Muscle of leg (tissue), 3 donors: ENCODE measurements at regions not wholly inside any gene's neighbourhood (a gene's known extent, or its start where the extent isn't known, plus 50 kb on each side); places are given as distances from the start of the nearest gene placed in this dataset.
A peak's percentile ranks its signal among the peaks of the same experiment; 100 is the strongest.

ENCODE experiments used
- DNase-seq: peaks from one replicate; pipeline ENCODE4 v3.0.0; 2013
- H3K27ac ChIP-seq: one replicate; pipeline ENCODE4 v1.5.1; 2013; ENCODE audit warnings: mild to moderate bottlenecking, low read length, control low read depth
- H3K27me3 ChIP-seq: one replicate; pipeline ENCODE4 v1.6.1; 2013; ENCODE audit warnings: low read length; ENCODE audit not compliant: control insufficient read depth, insufficient read depth
- H3K36me3 ChIP-seq: one replicate; pipeline ENCODE4 v1.6.1; 2013; ENCODE audit warnings: low read length; ENCODE audit not compliant: control insufficient read depth, insufficient read depth
- H3K4me1 ChIP-seq: one replicate; pipeline ENCODE4 v1.6.1; 2013; ENCODE audit warnings: low read length; ENCODE audit not compliant: control insufficient read depth, insufficient read depth
- H3K4me3 ChIP-seq: one replicate; pipeline ENCODE4 v1.5.1; 2013; ENCODE audit warnings: low read length, control low read depth
- H3K9me3 ChIP-seq: replicated peaks from 2 replicates; pipeline ENCODE4 v1.6.1; 2013; ENCODE audit warnings: low read depth, low read length; ENCODE audit not compliant: control insufficient read depth
- WGBS: methylation state at CpG from one replicate; pipeline ENCODE4 v1.1.5; 2013; ENCODE audit warnings: missing lambda C conversion rate; ENCODE audit not compliant: insufficient coverage; 5-methylcytosine and 5-hydroxymethylcytosine counted together

GRCh38 chr15:62781081-62781497, 261.5 kb upstream of the TPM1 start:
- no peaks in the 10 kb centered on the region for H3K27me3 ChIP-seq
- WGBS = 53% methylated on average over 3 of the region's 5 CpGs
- H3K27ac ChIP-seq = no peak overlapping the region
- no peak for DNase-seq
- H3K36me3 ChIP-seq = peaks cover 50% of the 10 kb centered on the region
- peaks cover 10% of the 10 kb centered on the region for H3K4me1 ChIP-seq
- H3K9me3 ChIP-seq = no peaks in the 10 kb centered on the region
- no peak overlapping the region for H3K4me3 ChIP-seq

GRCh38 chr15:62782071-62782841, 260.3 kb upstream of the TPM1 start:
- Histone ChIP-seq H3K36me3 (peaks cover 51% of the 10 kb centered on the region), H3K27me3 (no peaks in the 10 kb centered on the region), H3K9me3 (no peaks in the 10 kb centered on the region), H3K4me1 (peaks cover 12% of the 10 kb centered on the region), H3K4me3 (no peak overlapping the region), H3K27ac (no peak overlapping the region)
- WGBS = 28% methylated on average over 10 of the region's 11 CpGs
- DNase-seq = peak; percentile 92

GRCh38 chr15:62782896-62783295, 259.7 kb upstream of the TPM1 start:
- Histone ChIP-seq H3K9me3 (no peaks in the 10 kb centered on the region), H3K27me3 (no peaks in the 10 kb centered on the region), H3K4me3 (no peak overlapping the region), H3K4me1 (peaks cover 12% of the 10 kb centered on the region), H3K36me3 (peaks cover 51% of the 10 kb centered on the region), H3K27ac (no peak overlapping the region)
- DNase-seq = no peak
- 82% methylated on average over 1 of the region's 1 CpG for WGBS

GRCh38 chr15:62783303-62783957, 259.1 kb upstream of the TPM1 start:
- H3K4me1 ChIP-seq = peaks cover 12% of the 10 kb centered on the region
- no peak overlapping the region for H3K27ac ChIP-seq
- no peak for DNase-seq
- peaks cover 53% of the 10 kb centered on the region for H3K36me3 ChIP-seq
- WGBS = 93% methylated on average over 8 of the region's 14 CpGs
- H3K27me3 ChIP-seq = no peaks in the 10 kb centered on the region
- no peak overlapping the region for H3K4me3 ChIP-seq
- no peaks in the 10 kb centered on the region for H3K9me3 ChIP-seq

- DNase-seq = peak; percentile 89
- Histone ChIP-seq H3K4me1 (peaks cover 12% of the 10 kb centered on the region), H3K27me3 (no peaks in the 10 kb centered on the region), H3K9me3 (no peaks in the 10 kb centered on the region), H3K36me3 (peaks cover 51% of the 10 kb centered on the region), H3K27ac (peak overlapping the region; percentile 17), H3K4me3 (no peak overlapping the region)
- WGBS = 20% methylated on average over 3 of the region's 10 CpGs
Measured at GRCh38 chr15:62785881-62786828, 256.4 kb upstream of the TPM1 start.

- Histone ChIP-seq H3K27ac (peak overlapping the region; percentile 39), H3K4me3 (no peak overlapping the region), H3K27me3 (no peaks in the 10 kb centered on the region), H3K4me1 (peaks cover 6% of the 10 kb centered on the region), H3K9me3 (no peaks in the 10 kb centered on the region), H3K36me3 (peaks cover 53% of the 10 kb centered on the region)
- WGBS = 60% methylated on average over 1 of the region's 7 CpGs
- DNase-seq = peak; percentile 22
Measured at GRCh38 chr15:62787401-62787800, 255.1 kb upstream of the TPM1 start.

DNA sequence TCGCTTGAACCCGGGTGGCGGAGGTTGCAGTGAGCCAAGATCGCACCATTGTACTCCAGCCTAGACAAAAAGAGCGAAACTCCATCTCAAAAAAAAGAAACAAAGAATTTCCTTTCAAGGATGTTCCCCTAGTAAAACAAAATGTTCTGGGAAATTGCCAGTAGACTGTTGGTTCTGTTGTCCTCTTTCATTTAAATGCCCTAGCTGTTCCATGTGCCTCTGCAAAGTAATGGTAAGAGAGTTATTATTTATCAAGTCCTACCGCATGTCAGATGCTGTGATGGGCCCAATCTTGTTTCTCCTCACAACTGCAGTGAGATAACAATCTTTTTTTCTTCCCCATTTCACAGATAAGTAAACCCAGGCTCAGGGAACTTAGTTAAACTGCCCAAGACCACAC, 254.3 kb upstream of the TPM1 start:
- H3K4me1 ChIP-seq = peaks cover 2% of the 10 kb centered on the region
- no peak overlapping the region for H3K27ac ChIP-seq
- DNase-seq = no peak
- WGBS = no CpG with 5 or more reads among the region's 6 CpGs
- H3K4me3 ChIP-seq = no peak overlapping the region
- H3K36me3 ChIP-seq = peaks cover 58% of the 10 kb centered on the region
- no peaks in the 10 kb centered on the region for H3K9me3 ChIP-seq
- H3K27me3 ChIP-seq = no peaks in the 10 kb centered on the region

- Histone ChIP-seq H3K4me1 (peaks cover 8% of the 10 kb centered on the region), H3K4me3 (no peak overlapping the region), H3K36me3 (peaks cover 57% of the 10 kb centered on the region), H3K27ac (no peak overlapping the region), H3K27me3 (no peaks in the 10 kb centered on the region), H3K9me3 (no peaks in the 10 kb centered on the region)
- WGBS = no CpG with 5 or more reads among the region's 4 CpGs
- DNase-seq = no peak
Measured at GRCh38 chr15:62790546-62790945, 252.0 kb upstream of the TPM1 start.

GRCh38 chr15:62791694-62792093, 250.9 kb upstream of the TPM1 start:
- H3K4me3 ChIP-seq = no peak overlapping the region
- H3K27ac ChIP-seq = no peak overlapping the region
- H3K36me3 ChIP-seq = peaks cover 64% of the 10 kb centered on the region
- no peaks in the 10 kb centered on the region for H3K27me3 ChIP-seq
- peaks cover 6% of the 10 kb centered on the region for H3K4me1 ChIP-seq
- WGBS = 75% methylated on average over 2 of the region's 5 CpGs
- H3K9me3 ChIP-seq = no peaks in the 10 kb centered on the region
- no peak for DNase-seq
